ENCODE measurements at regions not wholly inside any gene's neighbourhood (a gene's known extent, or its start where the extent isn't known, plus 50 kb on each side); places are given as distances from the start of the nearest gene placed in this dataset.

DNA sequence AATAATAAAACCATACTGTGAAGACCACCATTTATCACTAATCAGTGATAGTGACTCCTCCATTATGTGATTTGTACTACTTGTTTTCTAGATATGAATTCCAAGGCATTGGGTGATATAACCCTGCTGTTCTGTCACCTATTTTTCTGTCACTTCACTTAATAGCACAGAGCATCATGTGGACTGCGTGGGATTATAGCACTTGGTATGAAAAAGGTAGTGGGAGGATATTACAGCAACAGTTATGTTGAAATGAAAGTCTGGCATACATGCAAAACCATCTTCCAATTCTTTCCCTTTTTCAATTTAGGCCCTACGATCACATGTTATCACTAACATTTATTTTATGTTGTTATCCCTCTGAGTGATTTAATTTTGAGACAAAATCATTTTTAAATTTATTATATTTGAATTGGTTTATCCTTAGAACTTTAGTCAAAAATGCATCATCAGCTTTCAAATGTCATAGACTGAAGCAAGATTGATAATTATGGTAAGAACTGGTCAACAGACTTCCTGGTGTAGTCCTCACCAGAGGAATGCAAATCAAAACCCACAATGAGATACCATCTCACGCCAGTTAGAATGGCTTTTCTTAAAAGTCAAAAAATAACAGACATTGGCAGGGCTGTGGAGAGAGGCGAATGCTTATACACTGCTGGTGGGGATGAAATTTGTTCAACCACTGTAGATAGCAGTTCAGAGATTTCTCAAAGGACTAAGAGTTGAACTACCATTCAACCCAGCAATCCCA, 242.6 kb downstream of the IKZF2 start:
- CTCF ChIA-PET, result no interaction called here
- H3K4me1 Mint-ChIP-seq (ENCODE audit: low read depth, unreplicated experiment), result peaks cover 55% of the 10 kb centered on the region

DNA sequence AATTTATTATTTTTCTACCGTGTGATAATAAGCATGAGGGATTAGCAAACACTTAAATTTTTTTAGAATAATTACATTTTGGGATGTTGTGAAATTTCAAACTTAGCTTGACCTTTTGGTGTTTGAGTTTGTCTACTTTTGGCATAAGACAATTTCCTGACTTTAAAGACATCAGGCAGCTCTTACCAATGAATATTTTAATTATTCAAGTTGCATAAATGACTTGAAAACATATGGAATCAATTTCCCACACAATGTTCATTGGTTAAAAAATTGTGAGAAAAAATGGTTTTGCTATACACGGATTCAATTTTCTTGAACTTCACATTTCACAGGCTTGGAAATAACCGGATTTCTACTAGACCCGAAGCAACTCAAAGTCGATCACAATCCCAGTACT, 243.4 kb downstream of the IKZF2 start:
- no peak for DNase-seq
- Mint-ChIP-seq H3K4me1 (ENCODE audit: low read depth, unreplicated experiment) (peaks cover 55% of the 10 kb centered on the region), H3K9me3 (ENCODE audit: low read depth, unreplicated experiment) (no peaks in the 10 kb centered on the region), H3K4me3 (ENCODE audit: low read depth, unreplicated experiment) (no peak overlapping the region), H3K27ac (ENCODE audit: unreplicated experiment) (no peak overlapping the region), H3K27me3 (ENCODE audit: unreplicated experiment) (no peaks in the 10 kb centered on the region), H3K36me3 (ENCODE audit: insufficient read depth, unreplicated experiment) (peaks cover 25% of the 10 kb centered on the region)
- CTCF ChIA-PET, result no interaction called here
- intact Hi-C loops (cut with micrococcal nuclease; ENCODE audit: unreplicated experiment), result no loop called here
- BruUV-seq (replicated peaks), result no TSS peak
- TF ChIP-seq, protein P1, sequence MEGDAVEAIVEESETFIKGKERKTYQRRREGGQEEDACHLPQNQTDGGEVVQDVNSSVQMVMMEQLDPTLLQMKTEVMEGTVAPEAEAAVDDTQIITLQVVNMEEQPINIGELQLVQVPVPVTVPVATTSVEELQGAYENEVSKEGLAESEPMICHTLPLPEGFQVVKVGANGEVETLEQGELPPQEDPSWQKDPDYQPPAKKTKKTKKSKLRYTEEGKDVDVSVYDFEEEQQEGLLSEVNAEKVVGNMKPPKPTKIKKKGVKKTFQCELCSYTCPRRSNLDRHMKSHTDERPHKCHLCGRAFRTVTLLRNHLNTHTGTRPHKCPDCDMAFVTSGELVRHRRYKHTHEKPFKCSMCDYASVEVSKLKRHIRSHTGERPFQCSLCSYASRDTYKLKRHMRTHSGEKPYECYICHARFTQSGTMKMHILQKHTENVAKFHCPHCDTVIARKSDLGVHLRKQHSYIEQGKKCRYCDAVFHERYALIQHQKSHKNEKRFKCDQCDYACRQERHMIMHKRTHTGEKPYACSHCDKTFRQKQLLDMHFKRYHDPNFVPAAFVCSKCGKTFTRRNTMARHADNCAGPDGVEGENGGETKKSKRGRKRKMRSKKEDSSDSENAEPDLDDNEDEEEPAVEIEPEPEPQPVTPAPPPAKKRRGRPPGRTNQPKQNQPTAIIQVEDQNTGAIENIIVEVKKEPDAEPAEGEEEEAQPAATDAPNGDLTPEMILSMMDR (IDR thresholded peaks at IDR 0.05; ENCODE audit: unreplicated experiment), result no peak

More for the DNA sequence above, 242.6 kb downstream of the IKZF2 start:
- Mint-ChIP-seq H3K27ac (ENCODE audit: unreplicated experiment) (no peak overlapping the region), H3K9me3 (ENCODE audit: low read depth, unreplicated experiment) (no peaks in the 10 kb centered on the region), H3K36me3 (ENCODE audit: insufficient read depth, unreplicated experiment) (peaks cover 22% of the 10 kb centered on the region), H3K27me3 (ENCODE audit: unreplicated experiment) (no peaks in the 10 kb centered on the region), H3K4me3 (ENCODE audit: low read depth, unreplicated experiment) (no peak overlapping the region)
- TF ChIP-seq, protein P1 (IDR thresholded peaks at IDR 0.05; ENCODE audit: unreplicated experiment), result no peak
- intact Hi-C loops (cut with micrococcal nuclease; ENCODE audit: unreplicated experiment), result no loop called here
- DNase-seq, result no peak
- no TSS peak for BruUV-seq (replicated peaks)

DNA sequence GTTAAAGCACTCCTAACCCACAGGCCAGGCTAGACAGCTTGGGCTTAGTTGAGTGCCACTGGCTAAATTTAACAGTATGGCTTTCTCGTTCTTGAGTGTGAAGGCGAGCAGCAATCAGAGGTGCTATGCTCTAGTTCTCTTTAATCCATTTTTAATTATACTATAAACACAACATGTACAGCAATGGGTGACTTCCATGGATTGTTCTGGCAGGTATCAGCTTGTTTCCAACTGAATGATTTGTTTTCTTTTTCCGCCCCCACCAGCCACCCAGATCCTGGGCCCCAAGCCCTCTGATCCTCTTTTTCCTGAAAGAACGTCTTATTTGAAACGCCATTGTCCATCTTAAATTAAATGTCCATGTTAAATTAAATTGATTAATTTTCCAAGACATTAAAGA, 244.8 kb downstream of the IKZF2 start:
- intact Hi-C loops (cut with micrococcal nuclease; ENCODE audit: unreplicated experiment), result loop anchor here (1.0 kb wide), 1 partner anchor 8 kb away; no protein-coding TSS in a partner anchor
- TF ChIP-seq, protein P1 (IDR thresholded peaks at IDR 0.05; ENCODE audit: unreplicated experiment), result no peak
- H3K27ac Mint-ChIP-seq (ENCODE audit: unreplicated experiment), result peak overlapping the region; percentile 98
- H3K9me3 Mint-ChIP-seq (ENCODE audit: low read depth, unreplicated experiment), result no peaks in the 10 kb centered on the region
- CTCF ChIA-PET, result no interaction called here
- H3K4me3 Mint-ChIP-seq (ENCODE audit: low read depth, unreplicated experiment), result no peak overlapping the region
- BruUV-seq (replicated peaks), result no TSS peak
- peaks cover 17% of the 10 kb centered on the region for H3K36me3 Mint-ChIP-seq (ENCODE audit: insufficient read depth, unreplicated experiment)
- H3K4me1 Mint-ChIP-seq (ENCODE audit: low read depth, unreplicated experiment), result peaks cover 59% of the 10 kb centered on the region
- no peak for DNase-seq
- H3K27me3 Mint-ChIP-seq (ENCODE audit: unreplicated experiment), result no peaks in the 10 kb centered on the region

DNA sequence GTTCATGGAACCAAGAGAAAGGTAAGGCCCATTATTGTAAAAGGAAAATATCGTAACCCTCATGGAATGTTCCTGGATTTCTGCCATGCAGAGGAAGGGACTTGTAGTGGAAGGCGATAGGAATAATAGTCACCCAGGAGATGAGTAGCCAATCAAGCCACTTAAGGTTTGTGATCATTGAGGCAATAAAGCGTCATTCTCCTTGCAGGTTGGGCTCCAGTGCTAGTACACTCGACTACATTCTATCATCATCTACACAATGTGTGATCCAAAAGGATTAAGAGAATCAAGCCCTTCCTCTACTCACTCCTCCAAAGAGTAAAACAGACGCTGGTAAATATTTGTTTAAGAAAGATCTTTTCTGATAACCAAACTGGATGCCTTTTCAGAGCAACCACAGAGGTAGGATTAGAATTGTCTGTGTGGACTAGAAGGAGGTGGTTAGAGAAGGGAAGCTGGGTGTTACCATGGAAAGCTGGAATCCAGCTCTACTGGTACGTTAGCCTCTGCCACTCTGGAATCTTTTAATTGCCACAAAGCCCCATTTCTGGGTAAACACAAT, 245.7 kb downstream of the IKZF2 start:
- peak overlapping the region; percentile 98 for H3K27ac Mint-ChIP-seq (ENCODE audit: unreplicated experiment)
- CTCF ChIA-PET, result no interaction called here
- no peaks in the 10 kb centered on the region for H3K27me3 Mint-ChIP-seq (ENCODE audit: unreplicated experiment)
- peaks cover 51% of the 10 kb centered on the region for H3K4me1 Mint-ChIP-seq (ENCODE audit: low read depth, unreplicated experiment)
- no TSS peak for BruUV-seq (replicated peaks)
- TF ChIP-seq, protein P1 (IDR thresholded peaks at IDR 0.05; ENCODE audit: unreplicated experiment), result no peak
- peaks cover 17% of the 10 kb centered on the region for H3K36me3 Mint-ChIP-seq (ENCODE audit: insufficient read depth, unreplicated experiment)
- H3K4me3 Mint-ChIP-seq (ENCODE audit: low read depth, unreplicated experiment), result peak overlapping the region; percentile 59
- H3K9me3 Mint-ChIP-seq (ENCODE audit: low read depth, unreplicated experiment), result no peaks in the 10 kb centered on the region
- intact Hi-C loops (cut with micrococcal nuclease; ENCODE audit: unreplicated experiment), result loop anchor here (1.0 kb wide), 1 partner anchor 9 kb away; no protein-coding TSS in a partner anchor
- DNase-seq, result peak; percentile 49

Measured in Calu3 (cell line).